PFSK-1 (cell line): ENCODE measurements at regions not wholly inside any gene's neighbourhood (a gene's known extent, or its start where the extent isn't known, plus 50 kb on each side); places are given as distances from the start of the nearest gene placed in this dataset.

ENCODE experiments used
- FOXP2 ChIP-seq: optimal IDR thresholded peaks from 2 replicates; pipeline ENCODE3; 2011; ENCODE audit warnings: borderline replicate concordance, control low read depth, inconsistent platforms; ENCODE audit not compliant: insufficient read depth; ENCODE audit errors: extremely low read length, extremely low read depth
- POLR2AphosphoS5 ChIP-seq: IDR thresholded peaks from 2 replicates; pipeline ENCODE4 v1.6.1; 2012; ENCODE audit warnings: low read depth, mild to moderate bottlenecking, control low read depth, low read length, moderate library complexity
- REST ChIP-seq, 2 experiments: IDR thresholded peaks; 2 replicates each; pipeline versions ENCODE4 v1.6.1 to v1.8.0; 2011 to 2012; ENCODE audit warnings: low read depth in 2 of 2, low read length in 2 of 2, control low read depth in 1 of 2, inconsistent platforms in 1 of 2, mild to moderate bottlenecking in 1 of 2, moderate library complexity in 1 of 2; ENCODE audit not compliant: insufficient read depth in 1 of 2
- SIN3A ChIP-seq: IDR thresholded peaks from 2 replicates; pipeline ENCODE4 v1.6.1; 2012; ENCODE audit warnings: mild to moderate bottlenecking, low read length, moderate library complexity, borderline replicate concordance; ENCODE audit not compliant: insufficient read depth
- TAF1 ChIP-seq: IDR thresholded peaks from 2 replicates; pipeline ENCODE4 v1.6.1; 2012; ENCODE audit warnings: low read length, control low read depth, borderline replicate concordance; ENCODE audit not compliant: insufficient read depth

GRCh38 chr5:152259702-152260101 is 145.4 kb downstream of the NMUR2 start:
- TF ChIP-seq TAF1 = no peak
- no peak for TF ChIP-seq FOXP2
- TF ChIP-seq POLR2AphosphoS5 = no peak
- TF ChIP-seq SIN3A = no peak
- no peak for TF ChIP-seq REST (IDR thresholded peaks at IDR 0.05; ENCODE audit: insufficient read depth in 1 of 2, low read depth in 2 of 2, low read length in 2 of 2)

- TF ChIP-seq SIN3A (no peak), POLR2AphosphoS5 (no peak)
Observed at GRCh38 chr5:152256580-152256979, 148.5 kb downstream of the NMUR2 start.

GRCh38 chr5:152255411-152255810 is 149.7 kb downstream of the NMUR2 start:
- TF ChIP-seq POLR2AphosphoS5 = no peak
- TF ChIP-seq FOXP2 = no peak
- no peak for TF ChIP-seq TAF1
- no peak for TF ChIP-seq REST (IDR thresholded peaks at IDR 0.05; ENCODE audit: insufficient read depth in 1 of 2, low read depth in 2 of 2, low read length in 2 of 2)
- no peak for TF ChIP-seq SIN3A

GRCh38 chr5:152247850-152248385 is 157.2 kb downstream of the NMUR2 start:
- TF ChIP-seq REST (IDR thresholded peaks at IDR 0.05; ENCODE audit: insufficient read depth in 1 of 2, low read depth in 2 of 2, low read length in 2 of 2) (no peak), SIN3A (no peak), POLR2AphosphoS5 (no peak), FOXP2 (no peak), TAF1 (no peak)

- TF ChIP-seq REST (IDR thresholded peaks at IDR 0.05; ENCODE audit: insufficient read depth in 1 of 2, low read depth in 2 of 2, low read length in 2 of 2) (peak; percentile 84 to 98), FOXP2 (no peak), SIN3A (no peak), POLR2AphosphoS5 (no peak), TAF1 (no peak)
Observed at GRCh38 chr5:152246401-152246800, 158.7 kb downstream of the NMUR2 start.
